Stimulated activated memory B cell treated with anti-CD40 and anti-IgM and Interleukin-4, amounts not matched to agents 10 μg/mL and 1 μg/mL and 100 μg/mL, for 72 hours (primary cell): ENCODE measurements at regions not wholly inside any gene's neighbourhood (a gene's known extent, or its start where the extent isn't known, plus 50 kb on each side); places are given as distances from the start of the nearest gene placed in this dataset.

Source experiments
- ATAC-seq: fragments of 150-1000 bp; cut with Tn5 transposase; 2 replicates; pipeline ENCODE4 v1.10.0; 2021
- H3K27ac Mint-ChIP-seq: one replicate; pipeline ENCODE4 v1.8.0; 2022; ENCODE audit warnings: mild to moderate bottlenecking, mixed read lengths
- H3K27me3 Mint-ChIP-seq: one replicate; pipeline ENCODE4 v1.8.0; 2022; ENCODE audit warnings: mixed read lengths
- H3K36me3 Mint-ChIP-seq: one replicate; pipeline ENCODE4 v1.8.0; 2022; ENCODE audit warnings: mixed read lengths
- H3K4me1 Mint-ChIP-seq: one replicate; pipeline ENCODE4 v1.8.0; 2022; ENCODE audit warnings: mixed read lengths
- H3K4me3 Mint-ChIP-seq: one replicate; pipeline ENCODE4 v1.8.0; 2022; ENCODE audit warnings: mild to moderate bottlenecking, moderate library complexity, mixed read lengths
- H3K9me3 Mint-ChIP-seq: one replicate; pipeline ENCODE4 v1.8.0; 2022; ENCODE audit warnings: mixed read lengths

- H3K9me3 Mint-ChIP-seq = no peaks in the 10 kb centered on the region
- H3K27ac Mint-ChIP-seq = peak overlapping the region; percentile 53
- H3K36me3 Mint-ChIP-seq = peaks cover 6% of the 10 kb centered on the region
- H3K27me3 Mint-ChIP-seq = no peaks in the 10 kb centered on the region
- ATAC-seq = no peak
- no peak overlapping the region for H3K4me3 Mint-ChIP-seq
- H3K4me1 Mint-ChIP-seq = peaks cover 50% of the 10 kb centered on the region
Observed at GRCh38 chr2:136049011-136049742, 63.8 kb upstream of the DARS1 start.

DNA sequence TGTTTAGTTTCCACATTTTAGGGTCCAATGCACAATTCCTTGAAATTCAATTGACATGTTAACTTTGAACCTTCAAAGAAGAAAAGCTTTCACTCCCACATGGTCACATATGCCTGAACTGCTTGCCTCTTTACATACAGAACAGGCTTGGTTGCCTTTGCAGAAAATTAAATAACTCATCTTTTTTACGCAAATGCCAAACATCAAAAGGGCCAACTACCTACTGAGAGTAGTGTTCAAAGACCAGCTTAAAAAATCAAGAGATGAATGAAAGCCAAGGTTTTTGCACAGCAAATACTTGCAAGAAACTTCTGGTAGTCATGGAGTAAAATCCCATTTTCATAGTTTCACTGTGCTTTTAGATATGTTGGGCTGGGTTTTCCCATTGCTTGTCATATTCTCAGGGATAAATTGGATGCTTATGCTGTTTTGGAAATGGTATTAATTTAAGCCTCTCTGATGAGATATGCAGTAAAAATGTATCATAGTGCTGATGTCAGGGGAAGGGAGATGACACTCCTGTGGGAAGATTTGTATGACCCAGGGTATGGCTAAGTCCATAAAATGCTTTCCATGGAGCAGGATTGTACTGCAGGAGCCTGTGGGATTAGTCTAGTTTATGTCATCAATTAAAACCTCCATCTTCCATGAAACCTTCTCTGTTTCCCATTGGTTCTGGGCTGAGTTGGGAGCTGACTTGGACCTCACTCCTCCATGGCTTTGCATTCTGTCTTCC is 60.6 kb upstream of the DARS1 start:
- H3K4me1 Mint-ChIP-seq = peaks cover 30% of the 10 kb centered on the region
- no peaks in the 10 kb centered on the region for H3K9me3 Mint-ChIP-seq
- peaks cover 6% of the 10 kb centered on the region for H3K36me3 Mint-ChIP-seq
- H3K4me3 Mint-ChIP-seq = no peak overlapping the region
- ATAC-seq = no peak
- H3K27me3 Mint-ChIP-seq = no peaks in the 10 kb centered on the region
- peak overlapping the region; percentile 19 for H3K27ac Mint-ChIP-seq

GRCh38 chr2:136045344-136045743 is 59.9 kb upstream of the DARS1 start:
- H3K4me1 Mint-ChIP-seq = peaks cover 24% of the 10 kb centered on the region
- H3K27me3 Mint-ChIP-seq = no peaks in the 10 kb centered on the region
- H3K9me3 Mint-ChIP-seq = no peaks in the 10 kb centered on the region
- no peak for ATAC-seq
- H3K27ac Mint-ChIP-seq = no peak overlapping the region
- peaks cover 6% of the 10 kb centered on the region for H3K36me3 Mint-ChIP-seq
- no peak overlapping the region for H3K4me3 Mint-ChIP-seq
